HG03439 (cell line): ENCODE measurements at regions not wholly inside any gene's neighbourhood (a gene's known extent, or its start where the extent isn't known, plus 50 kb on each side); places are given as distances from the start of the nearest gene placed in this dataset.

Source experiments
- ATAC-seq: cut with Tn5 transposase; IDR thresholded peaks from one replicate; pipeline ENCODE4 v1.9.1; 2021; ENCODE audit warnings: mild to moderate bottlenecking, moderate library complexity; ENCODE audit not compliant: unreplicated experiment

DNA sequence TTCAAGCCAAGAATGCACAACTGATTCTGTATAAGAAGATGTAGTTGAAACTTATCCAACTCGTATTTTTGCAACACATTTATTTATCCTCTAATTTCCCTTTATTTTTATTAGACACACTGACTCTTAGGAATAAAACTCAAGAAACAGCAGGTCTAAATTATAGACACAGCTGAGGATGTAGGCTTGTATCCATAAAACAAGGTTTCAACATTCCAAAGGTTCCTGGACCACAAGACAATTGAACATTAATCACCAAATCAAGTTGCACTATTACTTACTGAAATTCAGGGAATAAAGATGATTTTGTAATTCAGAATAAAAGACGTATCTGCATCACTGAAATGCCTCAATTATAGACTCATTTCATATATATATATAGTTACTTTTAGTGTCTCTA, 683.5 kb upstream of the GRIA3 start:
- ATAC-seq, result no peak

GRCh38 chrX:122501652-122502051, 682.4 kb upstream of the GRIA3 start:
- no peak for ATAC-seq

DNA sequence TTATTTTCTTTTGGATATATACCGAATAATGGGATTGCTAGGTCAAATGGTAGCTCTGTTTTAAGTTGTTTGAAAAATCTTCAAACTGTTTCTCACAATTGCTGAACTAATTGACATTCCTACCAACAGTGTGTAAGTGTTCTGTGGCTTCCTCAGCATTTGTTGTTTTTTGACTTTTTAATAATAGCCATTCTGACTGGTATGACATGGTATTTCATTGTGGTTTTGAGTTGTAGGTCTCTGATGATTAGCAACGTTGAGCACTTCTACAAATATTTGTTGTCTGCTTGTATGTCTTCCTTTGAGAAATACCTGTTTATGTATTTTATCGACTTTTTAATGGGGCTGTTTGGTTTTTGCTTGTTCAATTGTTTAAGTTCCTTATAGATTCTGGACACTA, 680.1 kb upstream of the GRIA3 start:
- ATAC-seq, result no peak

DNA sequence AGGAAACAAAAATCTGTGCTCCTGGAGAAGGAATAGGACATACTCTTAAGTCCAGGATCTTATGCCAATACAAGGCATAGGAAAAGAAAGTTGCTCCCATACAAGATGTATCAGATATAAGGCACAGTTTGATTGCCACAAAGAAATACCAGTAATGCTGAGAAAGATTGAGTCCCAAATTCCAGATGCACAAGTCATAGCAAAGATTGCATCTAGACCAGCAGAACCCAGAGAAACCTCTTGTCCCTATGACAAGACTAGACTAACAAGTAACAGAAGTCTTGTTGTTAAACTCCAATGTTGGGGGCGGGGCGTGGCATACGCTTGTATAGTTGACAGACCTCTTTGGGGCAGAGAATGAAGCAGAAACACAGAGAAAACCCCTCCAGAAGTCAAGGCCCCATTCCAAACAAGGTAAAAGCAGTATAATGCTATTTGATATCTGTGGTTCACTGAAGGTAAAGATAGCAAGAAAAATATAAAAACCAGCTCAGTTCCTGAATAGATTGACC, 671.5 kb upstream of the GRIA3 start:
- ATAC-seq, result no peak

- ATAC-seq, result no peak
Measured at GRCh38 chrX:122517786-122518185, 666.3 kb upstream of the GRIA3 start.

DNA sequence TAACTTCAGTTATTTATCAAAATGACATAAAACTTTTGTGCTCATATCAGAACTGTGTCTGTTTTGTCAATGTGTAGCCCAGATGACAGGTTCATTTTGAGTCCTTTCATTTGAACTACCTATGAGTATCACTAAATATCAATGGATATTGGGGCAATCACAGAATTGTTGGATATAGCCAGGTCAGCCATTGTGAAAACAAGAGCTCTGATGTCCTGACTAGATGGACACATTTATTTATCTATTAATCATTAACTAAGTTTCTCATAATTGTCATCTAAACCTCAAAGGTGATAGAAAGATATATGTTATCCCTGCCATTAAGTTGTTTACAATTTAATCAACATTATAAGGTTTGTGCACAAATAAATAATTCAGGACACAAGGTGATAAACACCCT, 638.3 kb upstream of the GRIA3 start:
- no peak for ATAC-seq

DNA sequence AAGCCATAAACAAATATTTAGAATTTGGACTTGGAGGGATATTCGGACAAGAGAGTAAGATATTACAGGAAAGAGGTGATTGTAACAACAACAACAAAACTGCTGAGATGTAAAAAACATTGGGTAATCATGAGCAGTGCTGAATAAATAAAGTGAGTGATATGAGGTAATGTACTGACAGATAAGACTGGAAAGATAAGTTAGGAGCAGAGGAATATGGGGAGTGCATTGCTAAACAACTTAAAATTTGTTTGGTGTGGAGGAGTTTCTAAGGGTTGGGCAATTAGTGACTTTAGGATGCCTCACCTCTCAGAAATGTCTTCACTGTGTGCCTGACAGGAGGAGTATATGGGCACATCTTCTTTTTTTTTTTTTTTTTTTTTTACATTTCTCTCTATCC, 637.8 kb upstream of the GRIA3 start:
- ATAC-seq, result no peak

GRCh38 chrX:122552286-122552800, 631.7 kb upstream of the GRIA3 start:
- no peak for ATAC-seq

DNA sequence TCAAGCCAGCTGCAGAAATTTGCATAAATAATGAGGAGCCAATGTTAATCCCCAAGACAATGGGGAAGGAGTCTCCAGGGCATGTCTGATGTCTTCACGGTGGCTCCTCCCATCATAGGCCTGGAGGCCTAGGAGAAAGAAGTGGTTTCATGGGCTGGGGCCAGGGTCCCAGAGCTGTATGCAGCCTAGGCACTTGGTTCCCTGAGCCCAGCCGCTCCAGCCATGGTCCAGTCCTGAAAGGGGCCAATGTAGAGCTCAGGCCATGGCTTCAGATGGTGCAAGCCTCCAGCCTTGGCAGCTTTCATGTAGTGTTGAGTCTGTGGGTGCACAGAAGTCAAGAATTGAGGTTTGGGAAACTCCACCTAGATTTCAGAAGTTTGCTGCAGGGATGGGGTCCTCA, 628.2 kb upstream of the GRIA3 start:
- no peak for ATAC-seq

GRCh38 chrX:122565952-122566351, 618.1 kb upstream of the GRIA3 start:
- no peak for ATAC-seq

GRCh38 chrX:122566401-122566800, 617.7 kb upstream of the GRIA3 start:
- ATAC-seq, result no peak

DNA sequence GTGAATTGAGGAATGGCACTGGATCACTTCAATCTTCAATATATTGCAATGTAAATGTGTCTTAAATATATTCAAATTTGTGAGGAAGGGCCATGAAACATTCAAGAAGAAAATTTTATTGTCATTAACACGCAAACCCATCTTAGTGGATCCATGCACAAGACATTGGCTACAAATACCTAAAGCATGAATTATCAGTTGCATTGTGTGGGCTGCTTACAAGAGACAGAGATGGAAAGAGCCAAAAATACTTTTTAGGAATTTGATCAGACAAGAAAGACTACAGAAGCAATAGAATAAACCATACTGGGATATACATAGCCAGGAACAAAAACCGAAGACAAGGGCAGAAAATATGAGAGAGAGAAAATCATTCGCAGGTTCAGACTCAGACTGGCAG, 616.2 kb upstream of the GRIA3 start:
- ATAC-seq, result no peak

DNA sequence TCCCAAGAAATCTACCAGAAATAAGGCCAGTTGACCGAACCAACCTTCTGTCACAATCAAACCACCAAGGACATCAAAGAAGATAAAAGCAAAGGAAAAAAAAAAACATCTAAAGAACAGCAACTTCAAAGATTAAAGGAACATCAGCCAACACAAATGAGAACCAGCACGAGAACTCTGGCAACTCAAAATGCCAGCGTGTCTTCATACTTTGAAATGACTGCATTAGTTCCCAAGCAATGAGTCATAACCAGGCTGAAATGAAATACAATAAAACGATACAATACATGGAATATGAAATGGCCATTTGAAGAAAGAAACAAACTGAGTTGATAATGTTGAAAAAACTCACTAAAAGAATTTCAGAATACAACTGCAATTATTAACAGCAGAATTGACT, 611.6 kb upstream of the GRIA3 start:
- ATAC-seq, result no peak

- ATAC-seq, result no peak
Measured at GRCh38 chrX:122579036-122579435, 605.0 kb upstream of the GRIA3 start.

DNA sequence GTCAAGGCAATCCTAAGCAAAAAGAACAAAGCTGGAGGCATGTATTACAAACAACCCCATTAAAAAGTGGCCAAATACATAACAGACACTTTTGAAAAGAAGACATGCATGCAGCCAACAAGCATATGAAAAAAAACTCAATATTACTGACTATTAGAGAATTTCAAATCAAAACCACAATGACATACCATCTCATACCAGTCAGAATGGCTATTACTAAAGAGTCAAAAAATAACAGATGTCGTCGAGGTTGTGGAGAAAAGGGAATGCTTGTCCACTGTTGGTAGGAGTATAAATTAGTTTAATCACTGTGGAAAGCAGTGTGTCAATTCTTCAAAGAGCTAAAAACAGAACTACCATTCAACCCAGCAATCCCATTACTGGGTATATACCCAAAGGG, 604.6 kb upstream of the GRIA3 start:
- ATAC-seq, result no peak

- no peak for ATAC-seq
Measured at GRCh38 chrX:122582280-122582974, 601.7 kb upstream of the GRIA3 start.

- no peak for ATAC-seq
Measured at GRCh38 chrX:122582975-122583305, 601.1 kb upstream of the GRIA3 start.

DNA sequence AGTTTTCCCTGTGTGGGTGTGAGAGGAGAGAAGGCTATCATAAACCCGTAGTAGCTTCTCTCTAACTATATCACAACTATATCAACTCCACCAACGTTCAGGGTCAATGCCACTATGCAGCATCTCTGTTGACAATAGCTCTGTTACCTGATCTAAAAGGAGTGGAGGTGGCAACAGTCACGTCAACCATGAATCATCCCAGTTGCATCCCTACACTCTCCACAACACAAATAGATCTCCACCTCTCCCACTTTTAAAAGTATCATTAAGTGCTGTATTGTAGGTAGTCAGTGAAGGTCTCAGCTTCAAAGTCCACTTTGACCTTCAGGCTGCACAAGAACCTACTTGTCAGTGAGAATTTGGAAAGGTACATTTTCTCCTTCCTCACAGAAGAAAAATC, 600.5 kb upstream of the GRIA3 start:
- ATAC-seq, result no peak

GRCh38 chrX:122584981-122585380, 599.1 kb upstream of the GRIA3 start:
- ATAC-seq, result no peak

DNA sequence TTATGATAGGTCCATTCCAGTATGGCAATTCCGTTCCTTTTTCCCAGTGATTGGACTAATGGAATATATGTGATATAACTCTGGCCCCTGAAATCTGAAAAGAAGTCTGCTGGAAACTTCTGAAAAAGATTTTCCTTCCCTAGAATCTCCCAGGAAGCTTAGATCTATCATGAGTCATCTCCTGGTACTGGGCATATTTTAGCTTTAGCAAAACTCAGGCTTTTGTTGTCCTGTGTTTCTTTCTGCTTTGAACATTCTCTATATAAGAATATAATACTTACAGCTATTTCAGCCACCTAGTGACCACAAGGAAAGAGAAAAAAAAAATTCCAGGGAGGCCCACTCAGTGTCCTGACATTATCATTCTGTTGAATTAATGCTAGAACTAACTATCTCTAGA, 597.2 kb upstream of the GRIA3 start:
- no peak for ATAC-seq

- no peak for ATAC-seq
Measured at GRCh38 chrX:122591546-122591945, 592.5 kb upstream of the GRIA3 start.

DNA sequence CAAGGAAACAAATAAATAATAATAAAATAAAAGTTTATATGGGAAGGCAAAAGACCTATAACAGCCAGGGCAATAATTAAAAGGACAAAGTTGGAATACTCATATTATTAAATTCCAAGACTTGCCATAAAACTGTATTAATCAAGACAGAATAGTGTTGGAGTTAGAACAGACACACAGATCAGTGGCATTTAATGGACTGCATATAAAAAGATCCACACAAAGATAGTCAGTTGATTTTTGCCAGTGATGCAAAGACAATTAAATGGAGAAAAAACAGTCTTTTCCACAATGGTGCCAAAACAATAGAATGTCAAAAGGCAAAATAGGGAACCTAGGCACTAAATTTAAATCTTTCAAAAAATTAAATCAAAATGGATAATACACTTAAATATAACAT, 587.1 kb upstream of the GRIA3 start:
- ATAC-seq, result no peak

DNA sequence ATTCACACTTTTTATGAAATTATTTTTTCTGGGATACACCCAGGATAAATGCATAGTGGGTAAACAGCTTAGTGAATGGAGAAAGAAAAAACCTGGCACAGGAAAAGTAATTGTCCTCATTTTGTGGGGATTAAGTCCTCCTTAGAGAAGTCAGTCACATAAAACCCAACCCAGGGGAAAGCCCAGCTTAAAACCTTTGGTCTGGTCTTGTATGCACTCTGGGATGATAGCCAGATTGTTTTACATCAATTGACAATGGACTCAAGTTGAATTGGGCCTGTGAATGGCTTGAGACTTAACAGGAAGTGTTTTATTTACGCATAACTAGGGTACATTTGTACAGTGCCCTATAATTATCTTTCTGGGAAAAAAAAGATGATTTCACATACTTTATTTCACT, 561.3 kb upstream of the GRIA3 start:
- ATAC-seq, result no peak
